ENCODE measurements at regions not wholly inside any gene's neighbourhood (a gene's known extent, or its start where the extent isn't known, plus 50 kb on each side); places are given as distances from the start of the nearest gene placed in this dataset.

- TF ChIP-seq CTCF (conservative IDR thresholded peaks at IDR 0.05; ENCODE audit: control insufficient read depth, insufficient read depth, low read depth, low read length) = no peak
- H3K4me3 ChIP-seq (ENCODE audit: control insufficient read depth, low read depth, low read length) = no peak overlapping the region
- DNase-seq (ENCODE audit: low read depth) = no peak
These were observed 291.5 kb upstream of the SMIM31 start for GRCh38 chr4:164462471-164462870.

DNA sequence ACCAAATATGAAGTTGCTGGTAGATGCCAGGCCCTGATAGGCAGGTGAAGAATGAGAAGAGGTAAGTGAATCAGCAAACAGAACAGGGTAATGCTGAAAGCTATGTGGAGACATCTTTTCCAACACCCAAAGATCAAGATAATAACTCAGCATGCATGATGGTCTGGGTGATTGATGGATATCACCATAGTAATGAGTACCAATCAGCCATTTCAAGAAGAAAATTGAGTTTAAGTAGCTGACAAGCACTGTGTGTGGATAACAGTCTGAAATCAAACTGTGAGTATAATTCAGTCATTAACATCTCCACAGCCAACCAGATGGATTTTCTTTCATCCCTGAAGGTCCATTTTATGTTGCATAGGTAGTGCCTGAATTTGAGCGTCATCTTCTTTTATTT is 289.6 kb upstream of the SMIM31 start:
- DNase-seq (ENCODE audit: low read depth) = no peak

DNA sequence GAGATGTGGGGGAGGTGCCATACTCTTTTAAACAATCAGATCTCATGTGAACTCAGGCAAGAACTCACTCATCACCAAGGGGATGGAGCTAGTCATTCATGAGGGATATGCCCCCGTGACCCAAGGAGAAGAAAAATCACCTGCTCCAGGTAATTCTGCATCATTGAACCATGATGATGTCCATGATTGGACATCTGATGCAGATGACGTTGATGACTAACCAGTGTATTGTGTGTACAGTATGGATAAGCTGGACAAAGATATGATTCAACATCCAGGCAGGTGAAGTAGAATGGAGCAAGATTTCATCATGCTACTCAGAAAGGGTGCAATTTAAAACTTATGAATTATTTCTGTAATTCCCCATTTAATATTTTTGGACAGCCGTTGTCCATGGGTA is 286.4 kb upstream of the SMIM31 start:
- no peak for TF ChIP-seq CTCF (conservative IDR thresholded peaks at IDR 0.05; ENCODE audit: control insufficient read depth, insufficient read depth, low read depth, low read length)

More for the DNA sequence above, 289.6 kb upstream of the SMIM31 start:
- no peak overlapping the region for H3K4me3 ChIP-seq (ENCODE audit: control insufficient read depth, low read depth, low read length)
- no peak for TF ChIP-seq CTCF (conservative IDR thresholded peaks at IDR 0.05; ENCODE audit: control insufficient read depth, insufficient read depth, low read depth, low read length)

GRCh38 chr4:164481306-164482091 is 272.4 kb upstream of the SMIM31 start:
- DNase-seq (ENCODE audit: low read depth) = no peak
- H3K4me3 ChIP-seq (ENCODE audit: control insufficient read depth, low read depth, low read length) = no peak overlapping the region
- TF ChIP-seq CTCF (conservative IDR thresholded peaks at IDR 0.05; ENCODE audit: control insufficient read depth, insufficient read depth, low read depth, low read length) = no peak

More for the DNA sequence above, 286.4 kb upstream of the SMIM31 start:
- no peak overlapping the region for H3K4me3 ChIP-seq (ENCODE audit: control insufficient read depth, low read depth, low read length)
- DNase-seq (ENCODE audit: low read depth) = no peak

GRCh38 chr4:164482092-164482404 is 271.9 kb upstream of the SMIM31 start:
- H3K4me3 ChIP-seq (ENCODE audit: control insufficient read depth, low read depth, low read length) = no peak overlapping the region
- TF ChIP-seq CTCF (conservative IDR thresholded peaks at IDR 0.05; ENCODE audit: control insufficient read depth, insufficient read depth, low read depth, low read length) = no peak
- no peak for DNase-seq (ENCODE audit: low read depth)

DNA sequence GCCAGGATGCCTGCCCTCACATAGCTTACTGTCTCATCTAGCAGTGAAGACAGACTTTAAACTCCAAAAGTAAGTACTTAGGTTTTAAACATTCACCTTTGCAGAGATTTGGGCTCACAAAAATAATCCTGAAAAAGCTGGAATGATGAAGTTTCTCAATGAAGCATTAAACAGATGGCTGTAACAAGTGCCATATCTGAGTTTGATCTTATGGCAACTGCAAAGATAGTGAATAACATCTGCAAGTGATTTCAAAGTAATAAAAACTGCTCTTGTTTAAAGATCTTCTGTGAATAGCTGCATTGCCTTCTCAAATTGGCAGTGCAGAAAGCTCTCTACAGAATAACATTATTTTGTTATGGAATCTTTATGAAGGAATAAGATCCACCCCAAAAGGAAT is 271.2 kb upstream of the SMIM31 start:
- TF ChIP-seq CTCF (conservative IDR thresholded peaks at IDR 0.05; ENCODE audit: control insufficient read depth, insufficient read depth, low read depth, low read length) = no peak
- H3K4me3 ChIP-seq (ENCODE audit: control insufficient read depth, low read depth, low read length) = no peak overlapping the region
- DNase-seq (ENCODE audit: low read depth) = no peak

GRCh38 chr4:164483711-164484110 is 270.2 kb upstream of the SMIM31 start:
- no peak overlapping the region for H3K4me3 ChIP-seq (ENCODE audit: control insufficient read depth, low read depth, low read length)
- DNase-seq (ENCODE audit: low read depth) = no peak
- TF ChIP-seq CTCF (conservative IDR thresholded peaks at IDR 0.05; ENCODE audit: control insufficient read depth, insufficient read depth, low read depth, low read length) = no peak

All from fibroblast of mammary gland (primary cell).